Muscle of leg (tissue), 3 donors: ENCODE measurements at regions not wholly inside any gene's neighbourhood (a gene's known extent, or its start where the extent isn't known, plus 50 kb on each side); places are given as distances from the start of the nearest gene placed in this dataset.

Experiments
- DNase-seq: peaks from one replicate; pipeline ENCODE4 v3.0.0; 2013
- H3K27ac ChIP-seq: one replicate; pipeline ENCODE4 v1.5.1; 2013; ENCODE audit warnings: mild to moderate bottlenecking, low read length, control low read depth
- H3K27me3 ChIP-seq: one replicate; pipeline ENCODE4 v1.6.1; 2013; ENCODE audit warnings: low read length; ENCODE audit not compliant: control insufficient read depth, insufficient read depth
- H3K36me3 ChIP-seq: one replicate; pipeline ENCODE4 v1.6.1; 2013; ENCODE audit warnings: low read length; ENCODE audit not compliant: control insufficient read depth, insufficient read depth
- H3K4me1 ChIP-seq: one replicate; pipeline ENCODE4 v1.6.1; 2013; ENCODE audit warnings: low read length; ENCODE audit not compliant: control insufficient read depth, insufficient read depth
- H3K4me3 ChIP-seq: one replicate; pipeline ENCODE4 v1.5.1; 2013; ENCODE audit warnings: low read length, control low read depth
- H3K9me3 ChIP-seq: replicated peaks from 2 replicates; pipeline ENCODE4 v1.6.1; 2013; ENCODE audit warnings: low read depth, low read length; ENCODE audit not compliant: control insufficient read depth
- WGBS: methylation state at CpG from one replicate; pipeline ENCODE4 v1.1.5; 2013; ENCODE audit warnings: missing lambda C conversion rate; ENCODE audit not compliant: insufficient coverage; 5-methylcytosine and 5-hydroxymethylcytosine counted together

DNA sequence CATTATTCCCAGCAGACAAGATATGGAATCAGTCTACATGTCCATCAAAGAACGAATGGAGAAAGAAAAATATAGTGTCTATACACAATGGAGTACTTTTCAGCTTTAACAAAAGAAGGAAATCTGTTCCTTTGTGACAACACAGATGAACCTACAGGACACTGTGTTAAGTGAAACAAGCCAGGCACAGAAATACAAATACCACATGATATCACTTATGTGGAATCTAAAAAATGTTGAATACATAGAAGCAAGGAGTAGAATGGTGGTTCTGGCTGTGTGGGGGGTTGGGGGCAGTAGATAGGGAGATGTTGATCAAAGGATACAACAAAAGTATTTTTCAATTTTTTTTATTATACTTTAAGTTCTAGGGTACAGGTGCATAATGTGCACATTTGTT lies 347.7 kb upstream of the MAP2 start:
- WGBS = no CpG with 5 or more reads among the region's 1 CpG
- no peaks in the 10 kb centered on the region for H3K9me3 ChIP-seq
- no peaks in the 10 kb centered on the region for H3K4me1 ChIP-seq
- H3K27ac ChIP-seq = no peak overlapping the region
- no peak overlapping the region for H3K4me3 ChIP-seq
- no peaks in the 10 kb centered on the region for H3K27me3 ChIP-seq
- DNase-seq = no peak
- no peaks in the 10 kb centered on the region for H3K36me3 ChIP-seq

DNA sequence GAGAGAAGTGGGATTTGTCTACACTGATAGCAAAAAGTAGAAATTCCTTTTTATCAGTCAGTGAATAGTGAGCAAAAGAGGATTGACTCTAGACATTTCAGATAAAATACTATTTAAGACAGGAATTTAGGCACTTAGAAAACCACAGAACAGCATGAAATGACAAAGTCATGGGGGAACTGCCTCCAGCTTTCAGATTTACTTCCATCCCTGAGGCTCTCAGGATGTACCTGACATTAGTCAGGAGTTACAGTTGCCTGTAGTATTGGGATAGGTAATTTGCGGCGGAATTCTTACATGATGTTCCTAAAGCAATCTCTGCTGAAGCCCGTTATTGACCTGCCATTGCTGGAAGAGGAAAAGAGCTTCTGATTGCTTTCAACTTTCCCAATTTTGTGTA lies 337.1 kb upstream of the MAP2 start:
- Histone ChIP-seq H3K4me3 (no peak overlapping the region), H3K27me3 (no peaks in the 10 kb centered on the region), H3K36me3 (no peaks in the 10 kb centered on the region), H3K27ac (no peak overlapping the region), H3K9me3 (no peaks in the 10 kb centered on the region), H3K4me1 (no peaks in the 10 kb centered on the region)
- no CpG with 5 or more reads among the region's 3 CpGs for WGBS
- DNase-seq = no peak

DNA sequence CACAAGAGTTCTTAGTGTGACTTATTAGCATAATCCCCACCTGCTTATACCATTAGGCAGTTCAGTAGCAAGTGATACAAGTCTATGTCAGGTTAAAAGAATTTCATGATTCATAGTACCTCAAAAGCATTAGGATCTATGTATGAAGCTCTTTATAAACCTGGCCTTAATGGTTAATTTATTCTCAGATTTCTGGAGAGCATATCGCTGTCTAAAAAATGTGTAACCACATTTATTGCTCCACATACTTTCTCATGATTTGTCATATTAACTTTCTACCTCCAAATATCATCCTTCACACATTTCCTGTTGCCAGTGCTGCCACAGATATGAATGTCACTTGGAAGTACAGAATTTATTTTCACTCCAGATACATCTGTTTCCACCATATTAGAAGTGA lies 332.8 kb upstream of the MAP2 start:
- whole genome bisulfite sequencing = no CpG with 5 or more reads among the region's 1 CpG
- no peak overlapping the region for H3K27ac ChIP-seq
- no peaks in the 10 kb centered on the region for H3K4me1 ChIP-seq
- no peaks in the 10 kb centered on the region for H3K9me3 ChIP-seq
- no peaks in the 10 kb centered on the region for H3K27me3 ChIP-seq
- no peaks in the 10 kb centered on the region for H3K36me3 ChIP-seq
- H3K4me3 ChIP-seq = no peak overlapping the region
- peak; percentile 32 for DNase-seq

DNA sequence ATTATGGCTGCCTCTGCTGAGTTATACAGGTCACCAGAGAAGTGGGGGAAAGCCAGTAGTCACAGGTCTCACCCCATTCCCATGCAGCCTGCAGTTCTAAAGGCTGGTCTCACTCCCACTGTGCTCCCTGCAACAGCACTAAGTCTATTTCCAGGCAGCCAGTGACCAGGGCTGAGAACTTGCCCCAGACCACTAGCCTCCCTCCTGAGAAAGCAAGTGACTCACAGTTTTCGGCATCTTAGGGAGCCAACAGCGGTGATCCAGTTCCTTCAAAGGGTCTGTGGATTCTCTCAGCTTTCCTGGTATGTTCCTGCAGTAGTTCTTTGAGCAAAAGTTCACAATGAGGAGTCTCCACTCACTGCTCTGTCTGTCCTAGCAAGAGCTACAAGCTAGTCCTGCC lies 329.6 kb upstream of the MAP2 start:
- Histone ChIP-seq H3K9me3 (no peaks in the 10 kb centered on the region), H3K27ac (no peak overlapping the region), H3K36me3 (no peaks in the 10 kb centered on the region), H3K4me3 (no peak overlapping the region), H3K27me3 (no peaks in the 10 kb centered on the region), H3K4me1 (no peaks in the 10 kb centered on the region)
- no peak for DNase-seq
- 85% methylated on average over 2 of the region's 2 CpGs for WGBS

DNA sequence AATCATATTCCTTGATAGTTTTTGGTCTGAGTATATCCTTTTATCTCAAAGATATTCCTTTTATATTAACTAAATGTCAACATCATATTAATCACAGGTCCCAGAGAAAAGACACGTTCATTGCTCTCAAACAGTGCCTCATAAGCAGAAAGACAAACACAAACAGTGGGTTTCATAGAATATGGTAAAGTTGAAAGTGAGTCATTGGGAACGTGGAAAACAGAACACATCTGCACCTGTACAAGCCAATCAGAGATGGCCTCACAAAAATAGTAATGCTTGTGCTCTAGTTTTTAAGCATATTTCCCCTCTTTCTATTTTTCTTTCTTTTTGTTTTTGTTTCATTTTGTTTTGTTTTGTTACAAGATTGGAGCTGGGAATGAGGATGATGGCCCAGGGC lies 328.4 kb upstream of the MAP2 start:
- H3K27ac ChIP-seq = no peak overlapping the region
- no peaks in the 10 kb centered on the region for H3K27me3 ChIP-seq
- WGBS = no CpG with 5 or more reads among the region's 2 CpGs
- no peak for DNase-seq
- H3K4me1 ChIP-seq = no peaks in the 10 kb centered on the region
- no peaks in the 10 kb centered on the region for H3K9me3 ChIP-seq
- no peak overlapping the region for H3K4me3 ChIP-seq
- H3K36me3 ChIP-seq = no peaks in the 10 kb centered on the region

DNA sequence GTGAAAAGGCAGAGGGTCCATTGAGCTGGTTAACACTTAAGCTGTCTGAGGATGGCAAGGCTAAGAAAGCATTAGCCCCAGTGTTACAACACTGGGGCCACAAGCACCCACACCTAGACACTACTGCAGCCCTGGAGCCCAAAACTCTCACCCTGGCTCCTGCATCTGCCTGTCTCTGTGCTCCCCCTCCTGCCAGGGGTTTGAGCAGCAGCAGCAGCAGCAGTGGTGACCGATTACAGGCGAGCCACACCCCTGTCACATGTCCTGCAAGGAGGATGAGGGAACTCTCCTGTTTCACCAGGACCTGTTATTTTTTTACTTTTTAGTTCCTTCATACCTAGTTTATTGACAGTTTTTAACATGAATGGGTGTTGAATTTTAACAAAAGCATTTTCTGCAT lies 326.7 kb upstream of the MAP2 start:
- no peaks in the 10 kb centered on the region for H3K36me3 ChIP-seq
- no peak overlapping the region for H3K4me3 ChIP-seq
- H3K27ac ChIP-seq = no peak overlapping the region
- WGBS = no CpG with 5 or more reads among the region's 2 CpGs
- H3K9me3 ChIP-seq = no peaks in the 10 kb centered on the region
- no peaks in the 10 kb centered on the region for H3K4me1 ChIP-seq
- H3K27me3 ChIP-seq = no peaks in the 10 kb centered on the region
- no peak for DNase-seq

DNA sequence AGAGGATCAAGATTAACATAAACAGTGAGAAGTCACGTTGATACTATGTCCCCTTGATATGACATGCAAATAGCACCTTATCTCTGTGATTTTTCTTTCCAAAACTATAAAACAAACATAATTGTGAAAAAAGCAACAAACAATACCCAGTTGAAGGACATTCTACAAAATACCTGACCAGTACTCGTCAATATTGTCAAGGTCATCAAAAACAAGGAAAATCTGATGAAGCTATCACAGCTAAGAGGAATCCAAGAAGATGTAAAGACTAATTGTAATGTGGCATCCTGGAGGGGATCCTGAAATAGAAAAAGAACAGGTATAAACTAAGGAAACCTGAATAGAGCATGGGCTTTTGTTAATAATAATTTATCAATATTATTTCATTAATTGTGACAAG lies 321.5 kb upstream of the MAP2 start:
- H3K27me3 ChIP-seq = no peaks in the 10 kb centered on the region
- no peak for DNase-seq
- no peaks in the 10 kb centered on the region for H3K9me3 ChIP-seq
- no peaks in the 10 kb centered on the region for H3K4me1 ChIP-seq
- no CpG with 5 or more reads among the region's 2 CpGs for WGBS
- no peak overlapping the region for H3K27ac ChIP-seq
- H3K4me3 ChIP-seq = no peak overlapping the region
- H3K36me3 ChIP-seq = no peaks in the 10 kb centered on the region

DNA sequence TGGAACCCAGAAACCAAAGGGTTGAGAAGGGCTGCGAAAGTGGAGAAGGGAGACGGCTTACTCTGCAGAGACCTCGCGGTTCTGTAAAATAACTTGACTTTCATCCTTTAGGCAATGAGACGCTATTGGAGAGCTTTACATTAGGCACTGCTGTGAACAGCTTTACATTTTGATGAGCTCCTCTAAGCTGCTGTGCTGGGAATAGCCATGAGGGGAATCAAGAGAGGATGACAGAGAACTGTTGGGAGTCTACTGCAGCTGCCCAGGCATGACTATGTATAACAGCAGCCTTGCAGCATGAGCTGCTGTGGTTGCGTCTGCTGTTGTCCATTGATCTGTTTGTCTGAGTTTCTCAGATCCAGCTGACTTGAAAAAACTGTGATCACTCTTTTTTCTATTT lies 310.8 kb upstream of the MAP2 start:
- WGBS = 41% methylated on average over 5 of the region's 6 CpGs

DNA sequence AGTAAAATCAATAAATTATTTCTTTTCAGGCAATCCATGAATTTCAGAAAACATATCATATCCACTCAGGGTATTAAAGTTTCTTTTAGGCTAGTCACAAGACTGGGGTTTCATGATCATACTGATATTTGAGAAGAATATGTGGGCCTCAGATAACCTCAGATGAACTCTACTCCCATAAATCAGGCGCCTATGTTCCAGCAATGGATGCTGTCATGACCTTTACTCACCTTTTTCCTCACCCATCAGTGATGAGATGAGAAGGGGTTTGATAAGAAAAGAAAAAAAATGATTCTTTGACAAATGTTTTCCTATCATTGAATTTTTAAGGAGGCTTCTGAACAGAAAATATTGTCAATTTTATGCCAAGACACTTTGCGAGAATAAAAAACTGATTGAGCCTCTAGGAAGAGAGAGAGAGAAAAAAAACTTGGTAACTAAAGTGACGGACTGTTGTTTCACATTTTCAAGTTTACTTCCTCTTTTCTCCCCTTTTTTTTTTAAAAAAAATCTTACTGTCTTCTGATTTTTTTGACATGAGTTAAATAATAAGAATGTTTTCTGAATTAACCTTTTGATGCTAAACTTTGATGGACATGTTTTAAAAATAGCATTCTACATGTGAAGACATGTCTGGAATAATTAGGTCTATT lies 309.1 kb upstream of the MAP2 start:
- Histone ChIP-seq H3K9me3 (no peaks in the 10 kb centered on the region), H3K36me3 (no peaks in the 10 kb centered on the region), H3K4me1 (no peaks in the 10 kb centered on the region), H3K27me3 (no peaks in the 10 kb centered on the region), H3K27ac (no peak overlapping the region), H3K4me3 (no peak overlapping the region)
- peak; percentile 5 for DNase-seq
- no CpG with 5 or more reads among the region's 3 CpGs for WGBS

More for the DNA sequence above, 310.8 kb upstream of the MAP2 start:
- Histone ChIP-seq H3K27me3 (no peaks in the 10 kb centered on the region), H3K4me3 (no peak overlapping the region), H3K4me1 (no peaks in the 10 kb centered on the region), H3K36me3 (no peaks in the 10 kb centered on the region), H3K9me3 (no peaks in the 10 kb centered on the region), H3K27ac (no peak overlapping the region)
- DNase-seq = no peak

DNA sequence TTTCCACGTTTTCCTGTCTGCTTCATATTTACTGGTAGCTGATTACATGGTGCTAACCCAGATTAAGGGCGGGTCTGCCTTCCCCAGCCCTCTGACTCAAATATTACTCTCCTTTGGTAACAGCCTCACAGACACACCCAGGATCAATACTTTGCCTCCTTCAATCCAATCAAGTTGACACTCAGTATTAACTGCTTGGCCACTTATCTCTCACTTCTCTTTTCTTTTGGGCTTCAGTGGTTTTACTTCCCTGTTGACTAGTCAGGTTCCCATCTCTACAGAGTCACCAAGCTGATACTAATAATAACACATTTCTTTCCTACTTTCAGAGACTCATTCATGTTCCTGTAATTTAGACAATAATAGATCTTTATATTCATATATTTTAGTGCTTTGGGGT lies 302.2 kb upstream of the MAP2 start:
- Histone ChIP-seq H3K27ac (no peak overlapping the region), H3K4me3 (no peak overlapping the region), H3K27me3 (no peaks in the 10 kb centered on the region), H3K9me3 (no peaks in the 10 kb centered on the region), H3K36me3 (no peaks in the 10 kb centered on the region), H3K4me1 (no peaks in the 10 kb centered on the region)
- peak; percentile 50 for DNase-seq
- WGBS = 75% methylated on average over 1 of the region's 2 CpGs

DNA sequence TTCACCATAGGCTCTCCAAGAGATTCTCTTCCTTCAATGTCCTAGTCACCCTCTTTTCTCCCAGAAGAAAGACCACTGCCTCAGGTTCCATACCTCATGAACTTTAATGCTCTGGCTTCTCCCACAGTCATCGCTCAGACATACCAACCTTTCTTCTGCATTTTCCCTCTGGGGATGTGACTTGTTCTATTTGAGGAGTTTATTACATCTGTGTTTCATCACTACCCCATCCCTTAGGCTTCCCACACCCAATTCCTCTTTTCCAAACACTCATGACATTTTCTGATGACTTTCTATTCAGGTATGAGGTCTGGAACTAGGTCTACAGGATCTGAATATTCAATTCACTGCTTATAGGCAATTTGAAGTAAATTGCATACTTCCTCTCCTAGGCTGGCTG lies 298.6 kb upstream of the MAP2 start:
- Histone ChIP-seq H3K36me3 (no peaks in the 10 kb centered on the region), H3K4me1 (no peaks in the 10 kb centered on the region), H3K4me3 (no peak overlapping the region), H3K27me3 (no peaks in the 10 kb centered on the region), H3K27ac (no peak overlapping the region), H3K9me3 (no peaks in the 10 kb centered on the region)
- DNase-seq = no peak
- no CpG with 5 or more reads among the region's 1 CpG for WGBS
